ENCODE measurements at regions not wholly inside any gene's neighbourhood (a gene's known extent, or its start where the extent isn't known, plus 50 kb on each side); places are given as distances from the start of the nearest gene placed in this dataset.

GRCh38 chr10:33125111-33125510 is 167.1 kb upstream of the ITGB1 start:
- 94% methylated on average over 5 of the region's 5 CpGs; no CpG with 5 or more reads in 1 of the 2 experiments for WGBS, 2 experiments (ENCODE audit: extremely low coverage in 1 of 2, insufficient coverage in 1 of 2, insufficient read length in 1 of 2, insufficient replicate concordance in 2 of 2, low coverage in 1 of 2, low lambda C conversion rate in 2 of 2, missing lambda C conversion rate in 1 of 2)
- H3K27me3 ChIP-seq (replicated peaks in 1 of 4; ENCODE audit: control insufficient read depth in 3 of 4, extremely low read depth in 1 of 4, insufficient read depth in 3 of 4, low read length in 3 of 4) = no peaks in the 10 kb centered on the region
- H2BK20ac ChIP-seq (ENCODE audit: low read length) = no peak overlapping the region
- no peak overlapping the region for H3K9ac ChIP-seq (replicated peaks in 1 of 4; ENCODE audit: extremely low read depth in 1 of 4, low read depth in 3 of 4, low read length in 3 of 4)
- ChIA-PET POLR2A (ENCODE audit: partially characterized antibody) (no interaction called here), CTCF (ENCODE audit: partially characterized antibody) (interaction anchor here (0.7 to 4.5 kb wide), 5 partner anchors 8 to 116 kb away, joined by 3 to 34 read pairs (median 3); no protein-coding TSS in a partner anchor)
- H4K5ac ChIP-seq (ENCODE audit: insufficient read length, low read depth, low read length) = no peak overlapping the region
- no peaks in the 10 kb centered on the region for H3K36me3 ChIP-seq (ENCODE audit: control insufficient read depth in 2 of 4, insufficient read depth in 4 of 4, low read length in 3 of 4)
- no peak overlapping the region for H2AK5ac ChIP-seq (ENCODE audit: low read depth, low read length)
- H3K79me2 ChIP-seq (ENCODE audit: control insufficient read depth in 1 of 2, insufficient read depth in 2 of 2, low read length in 2 of 2) = no peaks in the 10 kb centered on the region
- no peaks in the 10 kb centered on the region for H4K20me1 ChIP-seq (replicated peaks in 1 of 2; ENCODE audit: control insufficient read depth in 1 of 2, insufficient read depth in 2 of 2, low read length in 2 of 2)
- no peak overlapping the region for H2BK5ac ChIP-seq (ENCODE audit: low read depth, low read length)
- H3K4me1 ChIP-seq (replicated peaks in 1 of 4; ENCODE audit: control insufficient read depth in 3 of 4, insufficient read depth in 4 of 4, low read length in 3 of 4) = peaks cover 0 to 2% (median 0%) of the 10 kb centered on the region in 4 experiments; a peak in 1 of 7 replicates
- H3K56ac ChIP-seq (replicated peaks; ENCODE audit: insufficient read length, low read depth, low read length) = no peak overlapping the region
- no peak overlapping the region for H2BK15ac ChIP-seq (ENCODE audit: low read length)
- no peak overlapping the region for H3K4ac ChIP-seq (replicated peaks; ENCODE audit: insufficient read length, low read depth, low read length)
- H4K91ac ChIP-seq (replicated peaks; ENCODE audit: insufficient read length, low read length) = no peak overlapping the region
- no peak overlapping the region for H3K14ac ChIP-seq (ENCODE audit: insufficient read length)
- H2BK12ac ChIP-seq (ENCODE audit: low read depth, low read length) = no peak overlapping the region
- H4K8ac ChIP-seq (ENCODE audit: extremely low read depth, insufficient read depth, low read length) = no peak overlapping the region
- no peak overlapping the region for H3K4me2 ChIP-seq (ENCODE audit: insufficient read depth in 1 of 2, low read depth in 2 of 2, low read length in 2 of 2)
- no peak overlapping the region for H3K27ac ChIP-seq (ENCODE audit: low read depth, low read length)
- no peaks in the 10 kb centered on the region for H3K79me1 ChIP-seq (ENCODE audit: low read depth, low read length)
- no peak overlapping the region for H2AFZ ChIP-seq (ENCODE audit: low read length)
- H3K4me3 ChIP-seq (ENCODE audit: extremely low read depth in 1 of 4, insufficient read depth in 2 of 4, low read depth in 3 of 4, low read length in 4 of 4) = no peak overlapping the region
- H2BK120ac ChIP-seq (replicated peaks; ENCODE audit: low read depth, low read length) = no peak overlapping the region
- H3K9me3 ChIP-seq (ENCODE audit: insufficient read depth in 2 of 2, low read depth in 1 of 2, low read length in 1 of 2) = no peaks in the 10 kb centered on the region
- no peak overlapping the region for H3K18ac ChIP-seq (ENCODE audit: extremely low read depth, low read length)
- DNase-seq (ENCODE audit: low read depth in 1 of 2, low spot score in 2 of 2) (no peak), FAIRE-seq (no peak)
- H3K23me2 ChIP-seq (ENCODE audit: low read depth, low read length) = no peaks in the 10 kb centered on the region
- no peak overlapping the region for H3K23ac ChIP-seq (ENCODE audit: insufficient read length)
- TF ChIP-seq RBBP5 (IDR thresholded peaks at IDR 0.05; ENCODE audit: borderline replicate concordance, low read depth, low read length) (no peak), SIX5 (IDR thresholded peaks at IDR 0.05; ENCODE audit: low read depth, low read length) (no peak), CTCF (IDR thresholded peaks at IDR 0.05; ENCODE audit: control extremely low read depth in 1 of 3, insufficient read depth in 1 of 3, low read depth in 1 of 3, low read length in 3 of 3) (no peak), SUZ12 (IDR thresholded peaks at IDR 0.05; ENCODE audit: low read length) (no peak), USF2 (IDR thresholded peaks at IDR 0.05; ENCODE audit: low read length) (no peak), TAF1 (IDR thresholded peaks at IDR 0.05; ENCODE audit: low read depth, low read length) (no peak), NANOG (IDR thresholded peaks at IDR 0.05; ENCODE audit: insufficient read depth, low read depth, low read length, poor library complexity, severe bottlenecking) (no peak), TCF12 (IDR thresholded peaks at IDR 0.05; ENCODE audit: low read depth, low read length) (no peak), BRCA1 (IDR thresholded peaks at IDR 0.05; ENCODE audit: low read depth, low read length) (no peak), SRF (IDR thresholded peaks at IDR 0.05; ENCODE audit: low read depth, low read length) (no peak), BCL11A (IDR thresholded peaks at IDR 0.05; ENCODE audit: low read depth in 2 of 2, low read length in 2 of 2) (no peak), CEBPB (IDR thresholded peaks at IDR 0.05; ENCODE audit: low read depth, low read length) (no peak)

All from H1 (cell line).